SU-DHL-6 (cell line): ENCODE measurements at regions not wholly inside any gene's neighbourhood (a gene's known extent, or its start where the extent isn't known, plus 50 kb on each side); places are given as distances from the start of the nearest gene placed in this dataset.

Experiments
- EZH2phosphoT487 ChIP-seq: fragments of 200-600 bp; sonication (generic), shearing (Covaris generic); conservative IDR thresholded peaks from 2 replicates; pipeline ENCODE4 v1.6.1; 2018; ENCODE audit warnings: mild to moderate bottlenecking, antibody characterized with exemption, low read length, moderate library complexity, mixed read lengths
- TF ChIP-seq, protein P1 (sequence below): fragments of 200-600 bp; sonication (generic); IDR thresholded peaks from one replicate; pipeline ENCODE4 v1.5.1; 2017; ENCODE audit warnings: antibody characterized with exemption, mild to moderate bottlenecking, low read length, moderate library complexity; ENCODE audit not compliant: insufficient read depth, poor library complexity, severe bottlenecking

DNA sequence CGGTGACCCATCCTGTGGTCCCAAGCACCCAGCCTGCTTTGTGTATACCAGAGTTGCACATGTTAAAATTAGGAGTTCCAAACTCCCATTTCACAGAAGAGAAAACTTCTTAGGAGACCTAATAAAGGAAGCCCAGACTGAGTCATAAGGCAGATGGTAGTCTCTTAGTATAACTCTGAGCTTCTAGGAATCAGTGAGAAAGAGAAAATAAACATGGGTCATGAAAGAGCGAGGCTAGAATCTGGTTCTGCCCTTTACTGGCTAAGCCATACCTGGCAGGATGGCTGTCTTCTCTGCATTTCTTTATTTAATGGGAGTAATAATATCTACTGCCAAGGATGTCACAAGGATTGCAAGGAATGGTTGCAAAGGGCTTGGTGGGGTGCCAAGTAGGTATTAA, 101.2 kb upstream of the TRIB2 start:
- TF ChIP-seq, protein P1, sequence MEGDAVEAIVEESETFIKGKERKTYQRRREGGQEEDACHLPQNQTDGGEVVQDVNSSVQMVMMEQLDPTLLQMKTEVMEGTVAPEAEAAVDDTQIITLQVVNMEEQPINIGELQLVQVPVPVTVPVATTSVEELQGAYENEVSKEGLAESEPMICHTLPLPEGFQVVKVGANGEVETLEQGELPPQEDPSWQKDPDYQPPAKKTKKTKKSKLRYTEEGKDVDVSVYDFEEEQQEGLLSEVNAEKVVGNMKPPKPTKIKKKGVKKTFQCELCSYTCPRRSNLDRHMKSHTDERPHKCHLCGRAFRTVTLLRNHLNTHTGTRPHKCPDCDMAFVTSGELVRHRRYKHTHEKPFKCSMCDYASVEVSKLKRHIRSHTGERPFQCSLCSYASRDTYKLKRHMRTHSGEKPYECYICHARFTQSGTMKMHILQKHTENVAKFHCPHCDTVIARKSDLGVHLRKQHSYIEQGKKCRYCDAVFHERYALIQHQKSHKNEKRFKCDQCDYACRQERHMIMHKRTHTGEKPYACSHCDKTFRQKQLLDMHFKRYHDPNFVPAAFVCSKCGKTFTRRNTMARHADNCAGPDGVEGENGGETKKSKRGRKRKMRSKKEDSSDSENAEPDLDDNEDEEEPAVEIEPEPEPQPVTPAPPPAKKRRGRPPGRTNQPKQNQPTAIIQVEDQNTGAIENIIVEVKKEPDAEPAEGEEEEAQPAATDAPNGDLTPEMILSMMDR, result no peak
- TF ChIP-seq EZH2phosphoT487, result no peak
